HG02678 (cell line): ENCODE measurements at regions not wholly inside any gene's neighbourhood (a gene's known extent, or its start where the extent isn't known, plus 50 kb on each side); places are given as distances from the start of the nearest gene placed in this dataset.

Experiments
- ATAC-seq: cut with Tn5 transposase; IDR thresholded peaks from one replicate; pipeline ENCODE4 v1.9.1; 2021; ENCODE audit warnings: mild to moderate bottlenecking, moderate library complexity; ENCODE audit not compliant: unreplicated experiment

DNA sequence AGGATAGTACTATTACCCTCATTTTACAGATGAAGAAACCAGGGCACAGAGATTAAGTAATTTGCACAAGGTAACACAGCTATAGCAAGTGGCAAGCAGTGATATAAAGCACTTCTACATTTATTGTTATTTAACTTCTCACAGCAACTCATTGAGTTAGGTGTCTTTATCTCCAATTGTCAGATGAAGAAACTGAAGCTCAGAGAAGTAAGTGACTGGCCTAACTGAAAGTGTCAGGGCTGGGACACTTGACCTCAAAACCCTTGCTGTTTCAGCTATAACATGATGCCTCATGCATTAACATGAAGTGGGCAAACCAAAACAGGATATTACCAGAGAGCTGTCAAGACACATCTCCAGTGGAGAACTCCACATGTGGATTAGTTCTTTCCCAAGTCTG lies 65.8 kb upstream of the LEKR1 start:
- peak; percentile 96 for ATAC-seq

DNA sequence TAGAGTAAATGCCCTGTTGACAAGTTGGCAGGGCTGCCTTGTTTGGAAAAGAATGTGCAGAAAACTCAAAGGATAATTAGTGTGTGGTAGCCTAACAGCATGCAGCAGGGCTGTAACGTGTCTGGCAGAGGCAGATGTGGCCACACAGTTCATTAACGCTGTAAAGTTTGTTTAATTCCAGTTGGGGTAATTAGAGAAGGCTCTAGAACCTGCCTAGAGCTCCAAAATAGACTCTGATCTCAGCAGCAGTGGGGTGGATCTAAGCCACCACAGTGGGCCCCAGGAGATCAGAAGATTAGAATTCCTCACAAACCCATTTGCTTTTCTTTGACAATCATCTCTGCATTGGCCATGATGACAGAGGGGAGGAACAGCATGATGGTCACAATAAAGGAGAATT lies 65.1 kb upstream of the LEKR1 start:
- ATAC-seq, result no peak

DNA sequence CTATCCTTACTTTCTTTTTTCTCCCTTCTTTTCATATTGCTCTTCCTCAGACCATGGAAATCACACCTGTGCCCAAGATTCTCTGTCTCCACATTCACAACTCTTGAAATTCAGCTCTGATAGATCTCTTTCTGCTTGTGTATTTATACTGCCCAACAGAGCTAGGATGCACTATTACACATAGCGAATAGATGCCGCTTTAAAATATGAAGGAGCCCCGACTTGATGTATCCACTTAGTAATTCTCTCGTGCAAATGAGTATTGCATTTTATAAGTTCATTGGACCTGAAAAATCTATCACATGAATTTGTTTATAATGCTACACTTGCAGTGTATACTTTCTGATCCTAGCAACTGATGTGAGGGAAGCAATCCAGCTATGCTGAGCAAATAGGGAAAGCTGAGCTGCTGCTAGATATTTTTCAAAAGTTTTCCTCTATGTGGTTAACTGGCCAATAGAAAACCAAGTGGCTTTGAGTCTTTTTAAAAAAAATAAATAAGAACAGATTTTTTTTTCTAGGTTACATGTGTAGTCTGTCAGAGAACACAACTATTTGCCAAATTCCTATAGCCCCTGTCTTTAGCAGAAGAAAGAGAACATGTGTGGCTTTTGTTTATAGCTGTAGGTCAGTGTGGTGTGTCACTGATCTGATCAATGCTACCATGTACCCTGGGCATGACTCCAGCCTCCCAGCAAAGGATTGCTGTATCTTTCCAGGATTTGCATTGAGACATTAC lies 64.3 kb upstream of the LEKR1 start:
- no peak for ATAC-seq

DNA sequence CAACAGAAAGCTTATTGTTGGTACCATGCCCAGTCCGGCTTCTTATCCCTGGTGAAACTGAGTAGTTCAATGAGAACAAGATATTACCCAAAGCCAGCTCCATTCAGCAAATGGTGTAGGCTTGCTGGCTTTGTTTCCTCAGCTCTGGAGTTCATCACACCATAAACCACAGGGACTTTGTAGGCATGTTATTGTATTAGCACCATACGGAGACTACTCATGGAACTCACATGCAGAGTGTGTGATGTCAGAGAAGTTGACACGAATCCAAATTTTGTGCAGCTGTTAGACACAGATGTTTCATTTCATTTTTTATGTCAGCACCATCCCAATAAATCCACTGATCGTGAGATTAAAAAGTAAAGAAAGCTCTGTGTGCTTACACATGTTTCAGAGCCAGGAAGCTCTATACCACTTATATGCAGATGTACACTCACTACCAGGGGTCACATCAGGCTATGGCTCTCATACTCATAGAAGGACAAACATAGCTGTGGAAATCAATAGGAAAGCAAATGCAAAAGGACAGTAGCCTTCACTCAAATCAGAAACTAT lies 63.4 kb upstream of the LEKR1 start:
- no peak for ATAC-seq

DNA sequence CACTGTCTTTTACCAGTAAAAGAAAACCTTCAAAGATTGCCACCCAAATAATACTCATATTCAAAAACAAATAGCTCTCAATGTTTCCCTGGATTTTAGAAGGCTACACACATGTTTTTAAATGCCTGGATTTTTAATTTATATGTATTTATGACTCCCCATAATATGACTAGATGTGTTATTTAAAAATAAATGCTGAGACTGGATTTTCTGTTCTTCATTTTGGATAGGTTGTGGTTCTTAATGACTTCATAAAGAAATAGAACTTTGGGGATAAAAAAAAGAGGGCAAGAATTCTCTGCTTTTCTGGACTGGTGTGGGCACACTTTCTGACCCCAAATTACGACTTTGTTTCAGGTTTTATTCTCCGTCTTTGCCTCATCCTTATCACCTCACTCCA lies 62.8 kb upstream of the LEKR1 start:
- no peak for ATAC-seq

DNA sequence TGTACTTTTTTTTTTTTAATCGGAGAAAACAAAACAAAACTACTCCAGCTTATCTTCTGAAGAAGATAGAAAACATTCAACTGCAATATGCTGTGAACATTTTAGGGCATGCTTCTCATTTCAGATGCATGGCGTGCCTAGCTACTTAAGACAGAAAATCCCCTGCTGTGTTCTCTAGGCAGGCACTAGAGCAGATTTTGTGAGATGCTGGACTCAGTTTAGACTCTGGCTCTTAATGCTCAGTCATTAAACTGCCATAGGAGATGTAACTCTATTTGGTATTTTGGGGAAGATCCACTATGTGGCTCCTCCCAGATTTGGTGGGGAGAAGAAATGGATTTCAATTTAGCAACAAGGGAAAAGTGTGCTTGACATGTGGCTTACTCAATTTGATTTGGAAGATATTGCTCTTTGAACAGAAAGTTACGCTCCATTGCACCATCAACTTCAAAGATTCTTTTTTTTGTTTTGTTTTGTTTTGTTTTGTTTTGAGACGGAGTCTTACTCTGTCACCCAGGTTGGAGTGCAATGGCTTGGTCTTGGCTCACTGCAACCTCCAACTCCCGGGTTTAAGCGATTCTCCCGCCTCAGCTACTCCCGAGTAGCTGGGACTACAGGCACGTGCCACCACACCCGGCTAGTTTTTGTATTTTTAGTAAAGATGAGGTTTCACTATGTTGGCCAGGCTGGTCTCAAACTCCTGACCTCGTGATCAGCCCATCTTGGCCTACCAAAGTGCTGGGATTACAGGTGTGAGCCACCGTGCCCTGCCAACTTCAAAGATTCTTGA lies 62.0 kb upstream of the LEKR1 start:
- ATAC-seq, result no peak

DNA sequence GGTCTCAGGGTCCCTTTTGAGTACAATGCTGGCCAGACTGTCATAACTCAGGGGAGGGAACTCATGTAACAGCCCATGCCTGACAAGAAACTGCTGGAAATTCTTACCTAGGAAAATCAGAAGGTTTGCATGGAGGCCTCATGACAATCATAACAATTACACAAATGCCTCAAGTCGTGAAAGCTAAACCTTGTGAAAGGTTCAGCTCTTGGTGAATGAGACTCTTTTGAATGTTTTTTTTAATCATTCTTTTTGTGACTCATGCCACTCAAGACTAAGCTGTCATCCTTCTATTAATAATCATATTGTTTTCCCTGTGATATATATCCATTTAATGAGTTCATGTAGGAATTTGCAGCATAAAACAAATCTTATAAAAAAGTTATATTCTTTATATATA lies 61.4 kb upstream of the LEKR1 start:
- no peak for ATAC-seq

DNA sequence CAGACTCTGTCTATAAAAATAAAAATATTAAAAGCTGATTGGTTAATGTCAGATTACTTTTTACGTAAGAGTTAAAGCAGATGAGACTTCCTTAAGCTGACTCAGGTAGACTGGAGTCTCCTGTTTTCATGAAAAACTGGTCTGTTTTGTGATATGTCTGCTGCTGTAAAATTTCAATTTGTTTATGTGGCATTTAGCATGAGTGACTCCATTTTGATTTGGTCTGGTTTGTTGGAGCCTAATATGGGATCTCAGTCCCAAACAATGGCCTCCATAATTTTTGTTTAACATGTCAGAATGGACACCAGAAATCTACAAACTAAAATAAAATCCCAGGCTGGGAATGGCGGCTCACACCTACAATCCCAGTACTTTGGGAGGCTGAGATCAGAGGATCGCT lies 57.8 kb upstream of the LEKR1 start:
- no peak for ATAC-seq

DNA sequence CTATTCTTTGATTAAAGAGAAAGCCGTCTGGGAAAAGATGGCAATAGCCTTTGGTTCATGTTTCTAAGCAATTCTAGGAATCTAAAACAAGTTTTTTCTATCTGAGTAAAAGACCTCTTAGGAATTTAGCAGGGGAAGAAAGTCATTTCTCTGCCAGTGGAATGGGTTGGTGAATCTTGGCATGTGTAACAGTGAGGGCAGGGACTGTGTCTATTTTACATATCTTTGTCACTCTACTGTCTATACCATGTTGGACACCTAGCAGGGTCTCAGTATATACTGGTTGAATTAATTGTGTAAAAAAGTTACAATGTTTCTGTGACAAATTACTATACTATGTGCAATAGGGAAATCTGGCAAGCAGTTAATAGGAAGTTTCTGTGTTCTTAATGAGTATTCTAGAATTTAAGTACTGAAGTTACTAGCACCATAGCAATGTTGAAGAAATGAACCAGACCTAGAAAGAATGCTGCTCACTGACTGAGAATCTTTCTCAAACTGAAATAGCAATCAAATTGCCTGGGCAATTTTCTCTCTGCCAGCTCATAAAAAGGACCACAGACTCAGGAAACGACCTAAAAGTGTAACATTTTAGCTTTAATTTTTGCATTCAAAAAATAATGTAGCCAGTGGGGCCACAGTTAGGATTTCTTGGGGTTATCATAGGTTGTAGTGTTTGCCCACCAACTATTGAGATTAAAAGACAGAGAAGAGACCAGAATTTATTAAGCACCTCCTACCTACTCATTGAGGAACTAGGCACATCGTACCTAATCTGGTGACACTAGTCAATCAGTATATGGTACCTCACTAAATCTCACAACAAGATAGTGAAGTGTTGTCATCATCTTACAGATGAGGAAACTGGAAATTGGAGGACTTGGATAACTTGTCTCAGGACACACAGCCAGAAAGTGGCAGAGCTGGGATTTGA lies 56.2 kb upstream of the LEKR1 start:
- ATAC-seq, result no peak

DNA sequence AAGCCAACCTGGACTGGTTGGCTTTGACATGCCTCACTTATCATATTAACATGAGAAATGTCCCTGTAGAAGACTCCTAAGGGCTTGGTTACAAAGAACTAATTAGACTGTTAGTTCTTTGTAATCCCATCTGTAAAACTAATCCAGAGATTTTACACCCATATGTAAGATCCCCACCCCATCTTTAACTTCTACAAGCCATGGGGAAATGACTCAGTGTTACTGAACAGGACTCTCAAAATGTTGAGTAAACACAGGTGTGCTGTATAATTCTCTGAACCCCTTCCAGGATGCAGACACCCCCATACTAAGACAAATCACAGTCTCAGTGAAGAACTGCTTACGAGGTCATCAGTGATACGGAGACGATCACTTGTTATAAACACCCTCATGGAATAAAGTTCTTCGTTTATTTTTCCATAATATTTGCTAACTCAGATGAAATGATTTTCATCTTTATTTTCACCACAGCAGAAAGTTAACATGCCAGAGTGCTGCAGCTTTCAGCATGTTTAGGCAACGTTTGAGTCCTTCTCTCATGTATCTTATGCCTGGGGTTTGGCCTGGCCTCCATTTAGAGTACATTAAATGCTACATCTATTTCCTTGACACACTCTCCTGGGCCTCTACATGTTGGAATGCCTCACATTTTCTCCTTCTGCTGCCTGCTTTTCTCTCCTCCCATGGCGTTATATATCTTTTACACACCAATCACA lies 55.3 kb upstream of the LEKR1 start:
- ATAC-seq, result no peak

DNA sequence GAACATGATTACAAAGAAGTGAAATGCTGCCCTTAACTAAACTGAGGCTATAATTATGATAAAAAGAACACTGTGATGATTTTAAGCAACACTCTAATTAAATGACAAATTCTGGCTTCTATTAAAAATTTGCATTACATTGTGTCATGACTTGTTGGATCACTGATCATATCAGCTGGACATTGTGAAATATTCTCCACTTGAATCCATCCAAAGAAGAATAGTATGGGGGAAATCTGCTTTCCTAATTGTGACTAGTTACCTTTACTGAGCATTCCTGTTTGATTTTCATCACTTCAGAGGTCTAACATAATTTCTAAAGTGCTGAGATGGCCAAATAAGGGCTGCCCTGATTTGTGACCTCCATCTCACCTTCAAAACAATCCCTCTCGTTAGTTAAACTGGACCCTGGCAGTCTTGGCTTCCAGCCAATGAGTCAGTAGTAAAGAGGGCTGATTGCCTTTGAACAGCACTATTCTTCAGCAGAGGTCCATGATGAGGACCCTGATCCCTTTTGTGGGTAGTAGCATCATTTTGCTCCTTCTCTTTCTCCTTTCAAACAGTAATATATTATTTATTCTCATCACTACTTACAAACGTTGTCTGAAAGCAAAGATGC lies 53.5 kb upstream of the LEKR1 start:
- no peak for ATAC-seq

DNA sequence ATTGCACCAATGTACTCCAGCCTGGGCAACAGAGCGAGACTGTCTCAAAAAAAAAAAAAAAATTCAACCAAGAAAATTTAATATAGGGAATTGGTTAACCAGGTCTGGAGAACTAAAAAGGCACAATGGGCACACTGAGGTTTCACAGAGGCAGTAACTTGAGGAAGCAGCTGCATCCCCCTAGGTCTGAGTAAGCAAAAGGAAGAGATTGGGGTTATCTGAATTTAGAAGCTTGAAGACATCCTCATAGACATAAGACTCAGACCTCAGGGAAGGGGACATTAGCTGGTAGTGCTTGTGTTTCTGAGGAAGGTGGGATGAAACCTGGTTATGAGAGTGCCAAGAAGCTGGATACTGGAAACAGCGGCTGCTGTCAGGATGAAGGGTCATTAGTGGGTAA lies 50.1 kb upstream of the LEKR1 start:
- no peak for ATAC-seq
